Caco-2 (cell line): ENCODE measurements at regions not wholly inside any gene's neighbourhood (a gene's known extent, or its start where the extent isn't known, plus 50 kb on each side); places are given as distances from the start of the nearest gene placed in this dataset.

ENCODE experiments used
- BruUV-seq: library from RNA; stranded (reverse); fragments of 400-500 nt; replicated peaks from 2 replicates; lab custom pipeline; 2021; lab: Mats Ljungman, UMichigan
- CTCF ChIA-PET: fragments of 300-600 bp; sonication (Branson Sonifier 250); formaldehyde crosslinking; loops from one replicate; lab custom pipeline; 2022; ENCODE audit warnings: antibody characterized with exemption; lab: Charles Lee
- POLR2A ChIA-PET: fragments of 300-600 bp; sonication (Branson Sonifier 250); formaldehyde crosslinking; loops from one replicate; lab custom pipeline; 2022; ENCODE audit warnings: antibody characterized with exemption; lab: Charles Lee
- DNase-seq, 2 experiments: peaks; one replicate each; pipeline versions ENCODE4 v3.0.0 to v3.0.0-alpha.2; 2020 to 2022
- H3K27me3 ChIP-seq: replicated peaks from 2 replicates; pipeline ENCODE4 v1.6.0; 2011; ENCODE audit warnings: low read length; ENCODE audit not compliant: control insufficient read depth, insufficient read depth
- H3K36me3 ChIP-seq: 2 replicates; pipeline ENCODE4 v1.5.1; 2011; ENCODE audit warnings: low read length; ENCODE audit not compliant: control insufficient read depth, insufficient read depth
- H3K4me1 ChIP-seq: fragments of 250-450 bp; sonication (Bioruptor Pico); 2 replicates; pipeline ENCODE4 v1.5.1; 2020; ENCODE audit warnings: mild to moderate bottlenecking
- H3K4me3 ChIP-seq: 2 replicates; pipeline ENCODE4 v1.5.1; 2011; ENCODE audit warnings: low read depth, mild to moderate bottlenecking, control low read depth, low read length
- H3K9me3 ChIP-seq: fragments of 250-450 bp; sonication (Bioruptor Pico); 2 replicates; pipeline ENCODE4 v1.5.1; 2020; ENCODE audit warnings: mild to moderate bottlenecking, moderate library complexity
- H3K27ac Mint-ChIP-seq: one replicate; pipeline ENCODE4 v1.8.0; 2022; ENCODE audit warnings: mixed read lengths; ENCODE audit not compliant: unreplicated experiment
- H3K27me3 Mint-ChIP-seq: one replicate; pipeline ENCODE4 v1.8.0; 2022; ENCODE audit warnings: mixed read lengths; ENCODE audit not compliant: insufficient read depth, unreplicated experiment
- H3K36me3 Mint-ChIP-seq: one replicate; pipeline ENCODE4 v1.8.0; 2022; ENCODE audit warnings: mild to moderate bottlenecking, mixed read lengths; ENCODE audit not compliant: insufficient read depth, unreplicated experiment
- H3K4me1 Mint-ChIP-seq: one replicate; pipeline ENCODE4 v1.8.0; 2022; ENCODE audit warnings: low read depth, mixed read lengths; ENCODE audit not compliant: unreplicated experiment
- H3K4me3 Mint-ChIP-seq: one replicate; pipeline ENCODE4 v1.8.0; 2022; ENCODE audit warnings: mild to moderate bottlenecking, moderate library complexity, mixed read lengths; ENCODE audit not compliant: unreplicated experiment
- H3K9me3 Mint-ChIP-seq: one replicate; pipeline ENCODE4 v1.8.0; 2022; ENCODE audit warnings: mixed read lengths; ENCODE audit not compliant: unreplicated experiment
- intact Hi-C: fragments of 100-400 bp; cut with micrococcal nuclease; formaldehyde crosslinking; loops from one replicate; pipeline ENCODE4 v1.10.0; 2022; ENCODE audit not compliant: unreplicated experiment
- TF ChIP-seq, protein P1 (sequence below), 2 experiments: fragments of 200-600 bp in 1 of 2; IDR thresholded peaks; 1 replicate in 1 of 2; 2 replicates in 1 of 2; pipeline versions ENCODE4 v1.5.1 to v1.8.0; 2011 to 2022; ENCODE audit warnings: antibody characterized with exemption in 1 of 2, control low read depth in 1 of 2, inconsistent platforms in 1 of 2, low read depth in 1 of 2, low read length in 1 of 2, mild to moderate bottlenecking in 1 of 2, moderate library complexity in 1 of 2; ENCODE audit not compliant: insufficient read depth in 1 of 2, severe bottlenecking in 1 of 2, unreplicated experiment in 1 of 2

DNA sequence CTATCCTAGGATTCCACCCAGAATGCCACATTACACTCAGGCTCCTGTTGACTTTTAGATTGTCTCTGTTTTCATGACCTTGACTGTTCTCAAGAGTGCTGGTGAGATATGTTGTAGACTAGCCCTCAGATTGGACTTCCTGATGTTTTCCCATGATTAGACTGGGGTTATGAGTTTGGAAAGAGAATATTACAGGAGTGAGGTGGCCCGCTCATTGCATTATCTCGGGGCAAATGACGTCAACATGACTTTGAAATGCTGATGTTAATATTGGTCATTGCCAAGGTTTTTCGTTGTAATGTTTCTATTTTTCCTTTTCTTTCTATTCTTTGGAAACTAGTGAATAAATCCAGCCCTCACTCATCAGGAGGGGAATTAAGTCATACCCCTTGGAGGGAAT lies 355.7 kb upstream of the MON1B start:
- no peaks in the 10 kb centered on the region for H3K4me1 Mint-ChIP-seq
- no peaks in the 10 kb centered on the region for H3K36me3 ChIP-seq
- no peaks in the 10 kb centered on the region for H3K9me3 Mint-ChIP-seq
- no peaks in the 10 kb centered on the region for H3K9me3 ChIP-seq
- CTCF ChIA-PET: no interaction called here
- no peaks in the 10 kb centered on the region for H3K4me1 ChIP-seq
- TF ChIP-seq, protein P1, sequence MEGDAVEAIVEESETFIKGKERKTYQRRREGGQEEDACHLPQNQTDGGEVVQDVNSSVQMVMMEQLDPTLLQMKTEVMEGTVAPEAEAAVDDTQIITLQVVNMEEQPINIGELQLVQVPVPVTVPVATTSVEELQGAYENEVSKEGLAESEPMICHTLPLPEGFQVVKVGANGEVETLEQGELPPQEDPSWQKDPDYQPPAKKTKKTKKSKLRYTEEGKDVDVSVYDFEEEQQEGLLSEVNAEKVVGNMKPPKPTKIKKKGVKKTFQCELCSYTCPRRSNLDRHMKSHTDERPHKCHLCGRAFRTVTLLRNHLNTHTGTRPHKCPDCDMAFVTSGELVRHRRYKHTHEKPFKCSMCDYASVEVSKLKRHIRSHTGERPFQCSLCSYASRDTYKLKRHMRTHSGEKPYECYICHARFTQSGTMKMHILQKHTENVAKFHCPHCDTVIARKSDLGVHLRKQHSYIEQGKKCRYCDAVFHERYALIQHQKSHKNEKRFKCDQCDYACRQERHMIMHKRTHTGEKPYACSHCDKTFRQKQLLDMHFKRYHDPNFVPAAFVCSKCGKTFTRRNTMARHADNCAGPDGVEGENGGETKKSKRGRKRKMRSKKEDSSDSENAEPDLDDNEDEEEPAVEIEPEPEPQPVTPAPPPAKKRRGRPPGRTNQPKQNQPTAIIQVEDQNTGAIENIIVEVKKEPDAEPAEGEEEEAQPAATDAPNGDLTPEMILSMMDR (IDR thresholded peaks at IDR 0.05; ENCODE audit: insufficient read depth in 1 of 2, low read depth in 1 of 2, low read length in 1 of 2, severe bottlenecking in 1 of 2, unreplicated experiment in 1 of 2): no peak
- DNase-seq: no peak
- POLR2A ChIA-PET: no interaction called here
- no peaks in the 10 kb centered on the region for H3K27me3 ChIP-seq
- no peak overlapping the region for H3K4me3 Mint-ChIP-seq
- BruUV-seq: no TSS peak
- no peak overlapping the region for H3K27ac Mint-ChIP-seq
- no peak overlapping the region for H3K4me3 ChIP-seq
- H3K27me3 Mint-ChIP-seq: peaks cover 3% of the 10 kb centered on the region
- H3K36me3 Mint-ChIP-seq: no peaks in the 10 kb centered on the region
- intact Hi-C loops: no loop called here

DNA sequence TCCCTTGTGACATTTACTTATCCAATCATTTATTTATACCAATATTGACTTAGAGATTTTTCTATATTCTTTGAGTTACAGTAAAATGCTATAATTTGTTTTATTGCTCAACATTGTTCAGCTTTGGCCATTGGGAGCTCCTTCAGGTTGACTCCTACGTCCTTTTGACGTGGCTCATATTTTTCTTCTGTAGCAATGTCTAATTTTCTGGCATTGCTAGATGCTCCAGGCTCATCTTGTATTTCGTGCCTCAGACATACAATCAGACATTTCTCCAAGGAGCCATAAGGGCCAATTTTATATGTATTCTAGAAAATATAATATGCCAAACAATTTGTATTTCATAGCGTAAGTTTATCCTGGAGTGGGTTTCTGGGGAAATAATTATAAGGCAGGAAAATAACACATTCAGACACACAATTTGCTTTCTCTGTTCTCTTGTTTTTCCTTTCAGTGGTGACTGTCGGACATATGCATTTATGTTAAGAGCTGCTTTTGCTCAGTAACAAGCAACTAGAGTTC lies 355.1 kb upstream of the MON1B start:
- H3K36me3 Mint-ChIP-seq: no peaks in the 10 kb centered on the region
- Histone ChIP-seq H3K4me3 (no peak overlapping the region), H3K9me3 (no peaks in the 10 kb centered on the region), H3K4me1 (no peaks in the 10 kb centered on the region), H3K36me3 (no peaks in the 10 kb centered on the region), H3K27me3 (no peaks in the 10 kb centered on the region)
- CTCF ChIA-PET: no interaction called here
- TF ChIP-seq, protein P1 (IDR thresholded peaks at IDR 0.05; ENCODE audit: insufficient read depth in 1 of 2, low read depth in 1 of 2, low read length in 1 of 2, severe bottlenecking in 1 of 2, unreplicated experiment in 1 of 2): no peak
- H3K9me3 Mint-ChIP-seq: no peaks in the 10 kb centered on the region
- POLR2A ChIA-PET: no interaction called here
- no TSS peak for BruUV-seq
- no peak for DNase-seq
- H3K27ac Mint-ChIP-seq: no peak overlapping the region
- intact Hi-C loops: no loop called here
- peaks cover 3% of the 10 kb centered on the region for H3K27me3 Mint-ChIP-seq
- no peaks in the 10 kb centered on the region for H3K4me1 Mint-ChIP-seq
- H3K4me3 Mint-ChIP-seq: no peak overlapping the region

DNA sequence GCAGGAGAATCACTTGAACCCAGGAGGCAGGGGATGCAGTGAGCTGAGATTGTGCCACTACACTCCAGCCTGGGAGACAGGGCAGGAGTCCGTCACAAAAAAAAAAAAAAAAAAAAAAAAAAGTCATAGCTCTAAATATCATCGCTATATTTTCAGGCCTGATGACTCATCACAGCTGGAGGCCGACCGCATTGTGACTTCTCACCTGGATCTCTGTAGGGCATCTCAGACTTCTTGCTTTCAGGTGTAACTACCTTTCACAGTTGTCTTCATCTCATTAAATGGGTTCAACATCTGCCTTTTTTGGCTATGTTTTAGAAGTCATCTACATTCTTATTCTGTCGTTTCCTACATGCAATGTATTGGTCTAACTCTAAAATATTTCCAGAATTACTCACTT lies 353.1 kb upstream of the MON1B start:
- Mint-ChIP-seq H3K27me3 (peaks cover 9% of the 10 kb centered on the region), H3K4me1 (no peaks in the 10 kb centered on the region), H3K36me3 (no peaks in the 10 kb centered on the region), H3K27ac (no peak overlapping the region), H3K4me3 (no peak overlapping the region), H3K9me3 (no peaks in the 10 kb centered on the region)
- Histone ChIP-seq H3K9me3 (no peaks in the 10 kb centered on the region), H3K4me3 (no peak overlapping the region), H3K4me1 (no peaks in the 10 kb centered on the region), H3K36me3 (no peaks in the 10 kb centered on the region), H3K27me3 (no peaks in the 10 kb centered on the region)
- ChIA-PET POLR2A (no interaction called here), CTCF (no interaction called here)
- no TSS peak for BruUV-seq
- intact Hi-C loops: no loop called here
- DNase-seq: no peak
- TF ChIP-seq, protein P1 (IDR thresholded peaks at IDR 0.05; ENCODE audit: insufficient read depth in 1 of 2, low read depth in 1 of 2, low read length in 1 of 2, severe bottlenecking in 1 of 2, unreplicated experiment in 1 of 2): no peak
